GM23338 (cell line): ENCODE measurements at regions not wholly inside any gene's neighbourhood (a gene's known extent, or its start where the extent isn't known, plus 50 kb on each side); places are given as distances from the start of the nearest gene placed in this dataset.

Source experiments
- ATAC-seq: fragments of 200-7000 bp; cut with Tn5 transposase; 3 replicates; pipeline ENCODE4 v1.9.1; 2020
- DNase-seq: peaks from one replicate; pipeline ENCODE4 v3.0.0-alpha.2; 2015; ENCODE audit warnings: low spot score
- H2AFZ ChIP-seq: fragments of 200-600 bp; sonication (generic); 2 replicates; pipeline ENCODE4 v1.8.0; 2016; ENCODE audit warnings: antibody characterized with exemption, mild to moderate bottlenecking, moderate library complexity
- H3F3A ChIP-seq: fragments of 200-600 bp; sonication (generic); replicated peaks from 2 replicates; pipeline ENCODE4 v1.8.0; 2017; ENCODE audit warnings: antibody characterized with exemption, mixed run types, low read depth
- H3K27ac ChIP-seq: fragments of 200-600 bp; sonication (generic); 2 replicates; pipeline ENCODE4 v1.6.1; 2016; ENCODE audit warnings: low read depth
- H3K27me3 ChIP-seq: fragments of 200-600 bp; sonication (generic); 2 replicates; pipeline ENCODE4 v1.8.0; 2016; ENCODE audit warnings: mild to moderate bottlenecking, mixed run types, moderate library complexity; ENCODE audit not compliant: insufficient read depth
- H3K36me3 ChIP-seq: fragments of 200-600 bp; sonication (generic); 2 replicates; pipeline ENCODE4 v1.8.0; 2016; ENCODE audit warnings: mild to moderate bottlenecking; ENCODE audit not compliant: insufficient read depth
- H3K4me1 ChIP-seq: fragments of 200-600 bp; sonication (generic); 2 replicates; pipeline ENCODE4 v1.8.0; 2016; ENCODE audit warnings: mild to moderate bottlenecking, moderate library complexity; ENCODE audit not compliant: insufficient read depth
- H3K4me2 ChIP-seq: fragments of 200-600 bp; sonication (generic); 2 replicates; pipeline ENCODE4 v1.7.1; 2017; ENCODE audit warnings: mixed run types
- H3K4me3 ChIP-seq: fragments of 200-600 bp; sonication (generic); 2 replicates; pipeline ENCODE4 v1.6.1; 2016; ENCODE audit warnings: mixed run types
- H3K79me2 ChIP-seq: fragments of 200-600 bp; sonication (generic); replicated peaks from 2 replicates; pipeline ENCODE4 v1.8.0; 2017; ENCODE audit warnings: mild to moderate bottlenecking; ENCODE audit not compliant: insufficient read depth
- H3K9me2 ChIP-seq: fragments of 200-600 bp; sonication (generic); 2 replicates; pipeline ENCODE4 v1.8.0; 2017; ENCODE audit not compliant: insufficient read depth
- H4K20me1 ChIP-seq: fragments of 200-600 bp; sonication (generic); replicated peaks from 2 replicates; pipeline ENCODE4 v1.8.0; 2017; ENCODE audit warnings: mild to moderate bottlenecking; ENCODE audit not compliant: insufficient read depth
- H3K27ac Mint-ChIP-seq: 2 replicates; pipeline ENCODE4 v1.8.0; 2020; ENCODE audit warnings: inconsistent platforms, mild to moderate bottlenecking, moderate library complexity, mixed read lengths
- H3K27me3 Mint-ChIP-seq: 3 replicates; pipeline ENCODE4 v1.8.0; 2022; ENCODE audit warnings: low read depth, mild to moderate bottlenecking, moderate library complexity, mixed read lengths, inconsistent platforms; ENCODE audit not compliant: insufficient read depth, poor library complexity
- H3K36me3 Mint-ChIP-seq: 3 replicates; pipeline ENCODE4 v1.8.0; 2021; ENCODE audit warnings: low read depth, mild to moderate bottlenecking, inconsistent platforms, moderate library complexity, mixed read lengths
- H3K4me1 Mint-ChIP-seq: 3 replicates; pipeline ENCODE4 v1.8.0; 2020; ENCODE audit warnings: mild to moderate bottlenecking, inconsistent platforms, mixed read lengths
- H3K4me3 Mint-ChIP-seq: 3 replicates; pipeline ENCODE4 v1.8.0; 2021; ENCODE audit warnings: moderate library complexity, mild to moderate bottlenecking, inconsistent platforms, mixed read lengths
- H3K9me3 Mint-ChIP-seq: 3 replicates; pipeline ENCODE4 v1.8.0; 2020; ENCODE audit warnings: moderate library complexity, mild to moderate bottlenecking, inconsistent platforms, mixed read lengths
- CREB1 ChIP-seq: fragments of 250-450 bp; sonication (Bioruptor Pico); IDR thresholded peaks from 2 replicates; pipeline ENCODE4 v1.5.0; 2020; ENCODE audit warnings: low read depth, mild to moderate bottlenecking, moderate library complexity
- EZH2 ChIP-seq: fragments of 200-600 bp; sonication (generic); IDR thresholded peaks from one replicate; pipeline ENCODE4 v1.8.0; 2017; ENCODE audit warnings: antibody characterized with exemption, mild to moderate bottlenecking, low read depth; ENCODE audit not compliant: unreplicated experiment
- EZH2phosphoT487 ChIP-seq: fragments of 200-600 bp; sonication (generic); IDR thresholded peaks from one replicate; pipeline ENCODE4 v1.8.1; 2018; ENCODE audit warnings: antibody characterized with exemption; ENCODE audit not compliant: unreplicated experiment
- JUNB ChIP-seq: IDR thresholded peaks from one replicate; pipeline ENCODE4 v1.6.1; 2016; ENCODE audit warnings: antibody characterized with exemption; ENCODE audit not compliant: unreplicated experiment
- NANOG ChIP-seq: IDR thresholded peaks from 2 replicates; pipeline ENCODE4 v1.6.1; 2016; ENCODE audit warnings: antibody characterized with exemption, borderline replicate concordance
- POLR2AphosphoS5 ChIP-seq: IDR thresholded peaks from 2 replicates; pipeline ENCODE4 v1.6.1; 2016; ENCODE audit warnings: antibody characterized with exemption, low read depth
- STAT1 ChIP-seq: IDR thresholded peaks from one replicate; pipeline ENCODE4 v1.6.1; 2016; ENCODE audit warnings: antibody characterized with exemption; ENCODE audit not compliant: unreplicated experiment
- ZNF331 ChIP-seq: fragments of 250-450 bp; sonication (Bioruptor Pico); IDR thresholded peaks from 2 replicates; pipeline ENCODE4 v1.5.0; 2020; ENCODE audit warnings: low read depth, mild to moderate bottlenecking, moderate library complexity
- TF ChIP-seq, protein P1 (sequence below): IDR thresholded peaks from one replicate; pipeline ENCODE4 v1.6.1; 2018; ENCODE audit warnings: antibody characterized with exemption; ENCODE audit not compliant: unreplicated experiment
- TF ChIP-seq, protein P2 (sequence below), 2 experiments: fragments of 200-600 bp in 1 of 2; sonication (generic) in 1 of 2; conservative IDR thresholded peaks; 2 replicates each; pipeline versions ENCODE4 v1.5.1 to v1.6.1; 2016 to 2017; ENCODE audit warnings: antibody characterized with exemption in 2 of 2, low read depth in 2 of 2, mild to moderate bottlenecking in 2 of 2, moderate library complexity in 1 of 2

DNA sequence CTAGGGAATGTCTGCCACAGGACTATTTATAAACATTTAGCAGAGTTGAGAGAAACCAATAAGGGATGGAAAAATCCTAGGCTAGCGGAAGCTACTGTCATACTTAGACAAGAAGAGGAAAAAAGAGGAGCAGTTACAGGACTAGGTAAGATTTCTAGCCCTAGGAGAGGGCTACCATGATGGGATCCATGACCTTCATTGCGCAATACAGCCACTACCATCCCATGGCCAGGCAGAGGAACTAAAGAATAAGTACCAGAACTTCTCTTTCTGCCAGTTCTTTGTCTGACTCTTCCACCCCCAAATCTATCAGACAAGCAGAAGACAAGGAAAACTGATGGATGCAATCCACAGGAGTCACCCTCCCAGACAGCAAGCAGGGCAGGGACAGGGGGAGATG is 417.0 kb upstream of the CHST9 start (continued):
- TF ChIP-seq, protein P1, sequence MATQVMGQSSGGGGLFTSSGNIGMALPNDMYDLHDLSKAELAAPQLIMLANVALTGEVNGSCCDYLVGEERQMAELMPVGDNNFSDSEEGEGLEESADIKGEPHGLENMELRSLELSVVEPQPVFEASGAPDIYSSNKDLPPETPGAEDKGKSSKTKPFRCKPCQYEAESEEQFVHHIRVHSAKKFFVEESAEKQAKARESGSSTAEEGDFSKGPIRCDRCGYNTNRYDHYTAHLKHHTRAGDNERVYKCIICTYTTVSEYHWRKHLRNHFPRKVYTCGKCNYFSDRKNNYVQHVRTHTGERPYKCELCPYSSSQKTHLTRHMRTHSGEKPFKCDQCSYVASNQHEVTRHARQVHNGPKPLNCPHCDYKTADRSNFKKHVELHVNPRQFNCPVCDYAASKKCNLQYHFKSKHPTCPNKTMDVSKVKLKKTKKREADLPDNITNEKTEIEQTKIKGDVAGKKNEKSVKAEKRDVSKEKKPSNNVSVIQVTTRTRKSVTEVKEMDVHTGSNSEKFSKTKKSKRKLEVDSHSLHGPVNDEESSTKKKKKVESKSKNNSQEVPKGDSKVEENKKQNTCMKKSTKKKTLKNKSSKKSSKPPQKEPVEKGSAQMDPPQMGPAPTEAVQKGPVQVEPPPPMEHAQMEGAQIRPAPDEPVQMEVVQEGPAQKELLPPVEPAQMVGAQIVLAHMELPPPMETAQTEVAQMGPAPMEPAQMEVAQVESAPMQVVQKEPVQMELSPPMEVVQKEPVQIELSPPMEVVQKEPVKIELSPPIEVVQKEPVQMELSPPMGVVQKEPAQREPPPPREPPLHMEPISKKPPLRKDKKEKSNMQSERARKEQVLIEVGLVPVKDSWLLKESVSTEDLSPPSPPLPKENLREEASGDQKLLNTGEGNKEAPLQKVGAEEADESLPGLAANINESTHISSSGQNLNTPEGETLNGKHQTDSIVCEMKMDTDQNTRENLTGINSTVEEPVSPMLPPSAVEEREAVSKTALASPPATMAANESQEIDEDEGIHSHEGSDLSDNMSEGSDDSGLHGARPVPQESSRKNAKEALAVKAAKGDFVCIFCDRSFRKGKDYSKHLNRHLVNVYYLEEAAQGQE: no peak
- no peak for TF ChIP-seq EZH2
- TF ChIP-seq STAT1: no peak
- TF ChIP-seq ZNF331: no peak
- TF ChIP-seq JUNB: no peak
- TF ChIP-seq, protein P2, sequence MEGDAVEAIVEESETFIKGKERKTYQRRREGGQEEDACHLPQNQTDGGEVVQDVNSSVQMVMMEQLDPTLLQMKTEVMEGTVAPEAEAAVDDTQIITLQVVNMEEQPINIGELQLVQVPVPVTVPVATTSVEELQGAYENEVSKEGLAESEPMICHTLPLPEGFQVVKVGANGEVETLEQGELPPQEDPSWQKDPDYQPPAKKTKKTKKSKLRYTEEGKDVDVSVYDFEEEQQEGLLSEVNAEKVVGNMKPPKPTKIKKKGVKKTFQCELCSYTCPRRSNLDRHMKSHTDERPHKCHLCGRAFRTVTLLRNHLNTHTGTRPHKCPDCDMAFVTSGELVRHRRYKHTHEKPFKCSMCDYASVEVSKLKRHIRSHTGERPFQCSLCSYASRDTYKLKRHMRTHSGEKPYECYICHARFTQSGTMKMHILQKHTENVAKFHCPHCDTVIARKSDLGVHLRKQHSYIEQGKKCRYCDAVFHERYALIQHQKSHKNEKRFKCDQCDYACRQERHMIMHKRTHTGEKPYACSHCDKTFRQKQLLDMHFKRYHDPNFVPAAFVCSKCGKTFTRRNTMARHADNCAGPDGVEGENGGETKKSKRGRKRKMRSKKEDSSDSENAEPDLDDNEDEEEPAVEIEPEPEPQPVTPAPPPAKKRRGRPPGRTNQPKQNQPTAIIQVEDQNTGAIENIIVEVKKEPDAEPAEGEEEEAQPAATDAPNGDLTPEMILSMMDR (conservative IDR thresholded peaks at IDR 0.05; ENCODE audit: low read depth in 2 of 2): no peak

DNA sequence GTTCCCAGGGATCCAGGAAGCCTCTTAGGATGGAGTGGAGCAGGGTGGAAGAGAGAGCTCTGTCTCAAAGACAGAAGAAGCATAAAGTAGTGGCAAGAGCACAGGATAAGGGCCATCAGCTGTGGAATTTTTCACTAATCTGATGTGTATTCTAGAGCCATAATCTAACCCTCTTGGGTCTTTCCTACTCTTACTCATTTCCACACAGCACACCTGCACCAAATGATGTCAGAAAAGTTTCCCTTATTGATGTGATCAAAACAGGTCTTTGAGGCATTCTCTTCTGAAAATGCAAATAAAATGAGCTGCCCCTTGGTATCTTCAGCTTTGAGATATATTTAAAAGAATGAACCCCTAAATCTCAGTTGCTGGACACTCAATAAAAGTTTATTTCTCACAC is 415.1 kb upstream of the CHST9 start:
- DNase-seq (no peak), ATAC-seq (no peak)
- Histone ChIP-seq H3K4me3 (no peak overlapping the region), H3K4me1 (peaks cover 9% of the 10 kb centered on the region), H3K9me2 (0 out of 2 replicates have a peak, but pooled peaks cover 4% of the 10 kb centered on the region), H3K79me2 (no peaks in the 10 kb centered on the region), H3K4me2 (no peak overlapping the region), H3F3A (no peaks in the 10 kb centered on the region), H4K20me1 (no peaks in the 10 kb centered on the region), H2AFZ (no peak overlapping the region), H3K27me3 (no peaks in the 10 kb centered on the region), H3K27ac (no peak overlapping the region), H3K36me3 (no peaks in the 10 kb centered on the region)
- H3K27ac Mint-ChIP-seq: no peak overlapping the region
- no peak overlapping the region for H3K4me3 Mint-ChIP-seq
- peaks cover 13% of the 10 kb centered on the region for H3K9me3 Mint-ChIP-seq
- peaks cover 12% of the 10 kb centered on the region for H3K36me3 Mint-ChIP-seq
- H3K4me1 Mint-ChIP-seq: peaks cover 19% of the 10 kb centered on the region
- peaks cover 3% of the 10 kb centered on the region for H3K27me3 Mint-ChIP-seq
- TF ChIP-seq EZH2phosphoT487 (no peak), ZNF331 (no peak), CREB1 (CRISPR knock-in tag) (no peak), STAT1 (no peak), NANOG (no peak), POLR2AphosphoS5 (no peak), JUNB (no peak)
- TF ChIP-seq, protein P2 (conservative IDR thresholded peaks at IDR 0.05; ENCODE audit: low read depth in 2 of 2): no peak
- TF ChIP-seq, protein P1: no peak
